MG63 (cell line): ENCODE measurements at regions not wholly inside any gene's neighbourhood (a gene's known extent, or its start where the extent isn't known, plus 50 kb on each side); places are given as distances from the start of the nearest gene placed in this dataset.

Experiments used
- DNase-seq: peaks from one replicate; pipeline ENCODE4 v3.0.0-alpha.2; 2020
- H3K27me3 ChIP-seq: fragments of 250-450 bp; sonication (Bioruptor Pico); 2 replicates; pipeline ENCODE4 v1.5.1; 2020; ENCODE audit warnings: mild to moderate bottlenecking, moderate library complexity
- H3K36me3 ChIP-seq: fragments of 250-450 bp; sonication (Bioruptor Pico); 2 replicates; pipeline ENCODE4 v1.5.1; 2020; ENCODE audit warnings: mild to moderate bottlenecking, moderate library complexity
- H3K4me3 ChIP-seq: fragments of 250-450 bp; sonication (Bioruptor Pico); 2 replicates; pipeline ENCODE4 v1.5.1; 2020; ENCODE audit warnings: mild to moderate bottlenecking, moderate library complexity
- H3K9me3 ChIP-seq: fragments of 250-450 bp; sonication (Bioruptor Pico); 2 replicates; pipeline ENCODE4 v1.5.1; 2020; ENCODE audit warnings: mild to moderate bottlenecking, moderate library complexity

DNA sequence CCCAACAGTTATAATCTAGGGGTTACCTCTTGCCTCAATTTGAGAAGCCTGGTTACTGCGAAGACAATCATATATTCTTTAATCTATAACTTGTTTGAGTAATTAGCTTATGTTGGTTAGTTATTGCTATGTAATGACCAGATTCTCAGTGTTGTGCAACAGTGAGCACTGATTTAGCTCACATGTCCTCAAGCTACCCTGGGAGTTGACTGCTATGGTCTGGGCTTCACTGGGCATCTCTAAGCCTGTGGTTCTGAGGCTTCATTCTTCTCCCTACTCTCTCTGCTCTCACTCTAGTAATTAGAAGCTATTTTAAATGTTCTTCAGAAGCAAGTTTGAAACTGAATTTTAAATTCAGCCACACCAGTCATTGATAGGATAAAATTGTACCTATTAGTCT, 371.8 kb downstream of the PBX1 start:
- no peak overlapping the region for H3K4me3 ChIP-seq
- H3K9me3 ChIP-seq: no peaks in the 10 kb centered on the region
- no peak for DNase-seq
- no peaks in the 10 kb centered on the region for H3K27me3 ChIP-seq
- no peaks in the 10 kb centered on the region for H3K36me3 ChIP-seq

DNA sequence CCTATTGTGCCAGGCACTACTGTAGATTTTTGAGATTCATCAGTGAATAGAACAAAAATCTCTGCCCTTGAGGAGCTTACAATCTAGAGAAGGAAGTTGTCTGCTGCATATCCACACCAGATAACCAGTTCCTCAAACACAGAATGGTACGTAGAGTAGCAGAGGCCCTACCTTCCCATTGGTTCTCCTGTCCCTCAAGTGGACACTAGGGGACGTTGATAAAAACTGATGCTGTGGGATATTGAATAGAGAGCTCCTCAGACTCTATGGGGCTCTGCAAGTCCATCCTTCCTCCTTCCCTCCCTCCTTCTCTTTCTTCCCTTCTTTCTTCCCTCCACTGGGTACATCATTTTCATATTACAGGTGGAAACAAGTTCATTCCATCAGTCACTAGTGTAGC, 371.3 kb downstream of the PBX1 start:
- no peaks in the 10 kb centered on the region for H3K27me3 ChIP-seq
- no peak for DNase-seq
- no peaks in the 10 kb centered on the region for H3K36me3 ChIP-seq
- H3K4me3 ChIP-seq: no peak overlapping the region
- H3K9me3 ChIP-seq: no peaks in the 10 kb centered on the region

DNA sequence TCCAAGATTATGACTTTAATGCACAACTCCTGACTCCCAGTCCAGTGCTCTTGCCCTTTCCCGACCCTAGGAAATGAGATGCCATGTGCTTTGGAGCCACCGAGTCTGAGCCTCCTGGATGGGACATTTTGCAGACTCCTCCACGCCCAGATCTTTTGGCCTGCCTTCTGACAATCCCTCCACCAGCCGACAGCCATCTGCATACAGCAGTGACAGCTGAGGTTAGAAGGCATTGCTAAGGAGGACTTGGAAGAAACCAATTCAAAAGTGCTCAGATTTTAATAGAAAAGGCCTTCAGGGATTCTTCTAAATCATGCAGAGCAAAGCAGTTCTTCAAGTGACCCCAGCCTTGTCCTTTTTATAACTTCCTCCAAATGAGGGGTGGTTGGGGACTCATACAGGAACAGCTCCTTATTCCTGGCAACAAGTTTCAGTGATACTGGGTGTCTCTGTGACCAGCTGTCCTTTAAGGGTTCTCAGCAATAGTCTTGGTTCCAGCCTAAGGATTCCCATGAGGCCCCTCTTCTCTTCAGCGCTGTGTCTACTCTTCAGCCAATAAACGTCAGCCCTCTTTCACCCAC, 369.3 kb downstream of the PBX1 start:
- H3K36me3 ChIP-seq: no peaks in the 10 kb centered on the region
- no peaks in the 10 kb centered on the region for H3K27me3 ChIP-seq
- no peak overlapping the region for H3K4me3 ChIP-seq
- DNase-seq: no peak
- H3K9me3 ChIP-seq: no peaks in the 10 kb centered on the region

DNA sequence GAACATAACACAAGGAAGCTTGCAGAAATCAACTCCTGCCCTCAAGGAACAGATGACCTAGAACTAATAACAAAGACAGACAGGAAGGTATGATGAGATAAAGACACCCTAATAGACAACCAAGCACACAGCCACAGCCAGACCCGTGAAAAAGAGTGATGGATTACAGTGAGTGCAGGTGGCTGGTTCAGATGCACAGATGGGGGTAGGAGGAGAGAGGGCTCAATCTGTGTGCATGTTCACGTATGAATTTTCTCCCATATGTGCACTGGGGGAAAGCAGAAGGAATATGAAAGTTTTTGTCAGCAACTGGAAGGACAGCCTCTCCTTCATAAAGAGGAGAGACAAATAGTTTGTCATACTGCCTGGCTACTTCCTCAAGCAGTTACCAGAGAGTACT, 367.1 kb downstream of the PBX1 start:
- Histone ChIP-seq H3K36me3 (no peaks in the 10 kb centered on the region), H3K27me3 (no peaks in the 10 kb centered on the region), H3K4me3 (no peak overlapping the region), H3K9me3 (no peaks in the 10 kb centered on the region)
- no peak for DNase-seq

DNA sequence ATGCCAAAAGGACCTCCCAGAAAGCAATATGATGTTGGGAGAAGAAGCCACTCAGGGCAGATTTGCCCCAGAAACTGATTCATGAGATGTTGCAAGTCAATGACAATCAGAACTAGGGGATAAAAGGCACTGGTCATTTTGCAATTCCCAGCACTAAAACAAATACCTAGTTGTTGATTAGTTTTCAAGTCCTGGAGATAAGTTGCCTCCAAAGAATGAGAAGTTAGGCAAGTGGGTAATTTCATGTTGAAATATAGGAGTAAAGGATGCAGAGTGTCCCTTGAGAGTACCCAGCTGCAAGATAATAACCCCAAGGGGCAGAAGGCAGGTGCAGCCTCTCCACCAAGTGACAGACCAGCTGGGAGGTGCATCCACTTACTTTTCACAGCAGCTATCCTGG, 363.6 kb downstream of the PBX1 start:
- no peak for DNase-seq
- Histone ChIP-seq H3K9me3 (no peaks in the 10 kb centered on the region), H3K4me3 (no peak overlapping the region)

DNA sequence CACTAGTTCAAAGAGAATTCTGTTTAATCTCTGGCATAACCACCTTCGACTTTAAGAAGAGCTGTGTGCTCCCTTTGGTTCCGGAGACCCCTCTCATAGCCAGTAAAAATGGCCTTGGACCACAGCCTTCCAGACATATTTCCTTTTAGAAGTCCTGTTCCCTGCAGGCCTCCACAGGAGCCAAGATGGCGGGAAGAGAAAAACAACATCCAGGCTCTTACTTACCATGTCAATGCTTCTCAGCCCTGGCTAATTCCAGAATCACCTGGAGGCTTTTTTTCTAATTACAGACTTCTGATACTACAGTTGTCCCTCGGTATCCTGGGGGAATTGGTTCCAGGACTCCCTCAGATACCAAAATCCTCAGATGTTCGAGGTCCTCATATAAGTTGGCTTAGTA, 362.5 kb downstream of the PBX1 start:
- H3K36me3 ChIP-seq: no peaks in the 10 kb centered on the region
- DNase-seq: no peak
- H3K9me3 ChIP-seq: no peaks in the 10 kb centered on the region
- H3K4me3 ChIP-seq: no peak overlapping the region
- no peaks in the 10 kb centered on the region for H3K27me3 ChIP-seq

More for the DNA sequence above, 363.6 kb downstream of the PBX1 start:
- Histone ChIP-seq H3K27me3 (no peaks in the 10 kb centered on the region), H3K36me3 (no peaks in the 10 kb centered on the region)

DNA sequence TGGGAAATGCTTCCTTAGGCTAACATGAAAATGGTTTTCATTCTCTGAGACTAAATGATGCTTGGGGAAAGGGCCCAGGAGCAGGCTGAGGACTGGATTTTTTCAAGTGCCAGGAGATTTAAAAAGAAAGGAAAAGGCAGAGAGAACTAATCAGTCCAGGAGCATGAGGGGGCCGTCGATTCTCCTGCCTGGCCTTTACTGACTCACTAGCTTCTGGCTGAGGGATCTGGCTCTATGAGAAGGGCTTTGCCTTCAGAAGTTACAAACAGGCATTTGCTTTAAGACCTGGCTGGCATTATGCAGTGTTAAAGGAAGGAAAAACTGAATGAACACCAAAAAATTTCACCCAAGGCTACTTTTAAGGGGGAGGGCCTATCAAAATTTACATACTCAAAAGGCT, 359.2 kb downstream of the PBX1 start:
- Histone ChIP-seq H3K4me3 (no peak overlapping the region), H3K27me3 (no peaks in the 10 kb centered on the region), H3K36me3 (no peaks in the 10 kb centered on the region), H3K9me3 (no peaks in the 10 kb centered on the region)
- DNase-seq: no peak

DNA sequence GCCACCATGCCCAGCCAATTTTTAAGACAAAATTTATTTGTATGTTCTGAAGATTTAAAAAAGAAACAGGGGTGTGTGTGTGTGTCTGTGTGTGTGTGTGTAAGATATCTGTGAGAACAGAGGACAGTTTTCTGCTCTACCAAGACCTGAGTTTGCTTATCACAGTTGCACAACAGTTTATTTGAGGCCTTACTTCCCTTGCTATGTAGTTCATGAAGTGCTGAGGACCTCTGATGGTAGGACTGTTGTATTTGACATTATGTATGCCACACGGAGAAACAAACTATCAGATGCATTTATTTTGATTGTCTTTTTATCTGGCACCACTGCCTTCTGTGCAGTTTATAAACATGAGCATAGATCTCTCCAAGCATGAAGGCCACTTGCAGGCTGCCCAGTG, 355.2 kb downstream of the PBX1 start:
- no peak for DNase-seq
- H3K27me3 ChIP-seq: no peaks in the 10 kb centered on the region
- H3K36me3 ChIP-seq: no peaks in the 10 kb centered on the region
- no peak overlapping the region for H3K4me3 ChIP-seq
- no peaks in the 10 kb centered on the region for H3K9me3 ChIP-seq

DNA sequence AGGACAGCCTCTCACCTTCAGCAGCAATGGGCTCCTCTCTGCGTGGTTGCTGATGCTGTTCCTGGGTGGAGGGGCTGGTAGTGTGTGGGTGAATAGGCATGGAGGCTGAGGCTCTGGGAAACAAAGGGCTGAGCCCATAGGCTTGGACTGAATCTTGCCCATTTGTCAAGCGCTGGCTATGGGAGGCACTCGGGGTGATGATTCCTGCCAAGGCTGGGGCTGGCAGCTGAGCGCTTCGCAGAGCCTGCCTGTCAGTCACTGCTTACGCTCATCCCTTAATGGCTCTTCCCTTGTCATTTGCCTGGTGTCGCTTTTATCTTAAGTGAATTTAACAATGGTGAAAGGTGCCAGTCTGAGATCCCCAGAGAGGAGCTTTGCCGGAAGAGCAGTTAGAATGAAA, 353.3 kb downstream of the PBX1 start:
- Histone ChIP-seq H3K9me3 (no peaks in the 10 kb centered on the region), H3K4me3 (no peak overlapping the region), H3K36me3 (no peaks in the 10 kb centered on the region), H3K27me3 (peaks cover 3% of the 10 kb centered on the region; the same call in 1 of the 2 replicates)
- no peak for DNase-seq

DNA sequence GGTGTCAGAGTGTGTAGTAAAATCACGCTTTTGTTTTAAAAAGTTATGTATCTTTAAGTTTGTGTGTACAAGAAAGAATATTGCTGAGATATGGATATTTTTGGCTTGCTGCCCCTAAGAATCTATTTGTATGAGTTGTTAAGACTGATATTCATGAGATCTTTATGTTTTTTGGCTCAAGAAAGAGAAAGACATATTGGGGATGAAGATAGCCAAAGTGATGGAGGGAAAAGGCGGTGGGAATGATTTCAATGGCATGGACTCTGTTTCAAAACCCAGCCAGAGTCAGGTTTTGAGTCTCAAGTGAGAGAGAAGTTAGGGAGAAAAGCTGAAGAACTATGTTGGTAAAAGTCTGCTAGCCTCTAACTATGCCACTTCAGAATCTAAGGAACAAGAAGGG, 351.7 kb downstream of the PBX1 start:
- no peak for DNase-seq
- H3K9me3 ChIP-seq: no peaks in the 10 kb centered on the region
- H3K4me3 ChIP-seq: no peak overlapping the region
- H3K27me3 ChIP-seq: peaks cover 3% of the 10 kb centered on the region; the same call in 1 of the 2 replicates
- no peaks in the 10 kb centered on the region for H3K36me3 ChIP-seq

DNA sequence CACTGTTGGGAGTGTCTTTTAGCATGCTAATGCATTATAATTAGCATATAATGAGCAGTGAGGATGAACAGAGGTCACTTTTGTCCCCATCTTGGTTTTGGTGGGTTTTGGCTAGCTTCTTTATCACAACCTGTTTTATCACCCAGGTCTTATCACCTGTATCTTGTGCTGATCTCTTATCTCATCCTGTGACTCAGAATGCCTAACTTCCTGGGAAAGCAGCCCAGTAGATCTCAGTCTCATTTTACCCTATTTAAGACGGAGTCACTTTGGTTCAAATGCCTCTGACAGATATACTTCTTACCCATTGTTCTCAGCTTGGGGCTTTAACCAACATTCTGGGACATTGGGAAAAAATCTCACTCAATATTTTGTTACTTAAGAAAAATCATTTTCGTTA, 348.7 kb downstream of the PBX1 start:
- H3K36me3 ChIP-seq: no peaks in the 10 kb centered on the region
- no peaks in the 10 kb centered on the region for H3K9me3 ChIP-seq
- no peak overlapping the region for H3K4me3 ChIP-seq
- no peak for DNase-seq
- H3K27me3 ChIP-seq: peaks cover 3% of the 10 kb centered on the region; the same call in 1 of the 2 replicates

DNA sequence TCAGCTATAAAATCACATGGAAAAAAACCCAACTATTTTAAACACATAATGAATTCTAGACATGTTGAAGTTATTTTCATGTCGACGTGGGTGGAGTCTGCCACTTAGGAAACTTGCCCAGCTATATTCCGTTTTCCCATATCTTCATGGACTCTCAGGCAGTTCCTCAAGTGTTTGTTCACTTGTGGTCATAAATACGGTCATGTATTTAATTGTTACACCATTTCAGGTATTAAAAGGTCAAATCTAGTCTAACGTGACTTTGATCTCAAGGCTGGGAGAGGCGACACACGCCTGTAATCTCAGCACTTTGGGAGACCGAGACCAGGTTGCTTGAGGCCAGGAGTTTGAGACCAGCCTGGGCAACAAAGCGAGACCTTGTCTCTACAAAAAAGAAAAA, 346.9 kb downstream of the PBX1 start:
- Histone ChIP-seq H3K36me3 (no peaks in the 10 kb centered on the region), H3K4me3 (no peak overlapping the region), H3K9me3 (no peaks in the 10 kb centered on the region), H3K27me3 (peaks cover 3% of the 10 kb centered on the region; the same call in 1 of the 2 replicates)
- no peak for DNase-seq

DNA sequence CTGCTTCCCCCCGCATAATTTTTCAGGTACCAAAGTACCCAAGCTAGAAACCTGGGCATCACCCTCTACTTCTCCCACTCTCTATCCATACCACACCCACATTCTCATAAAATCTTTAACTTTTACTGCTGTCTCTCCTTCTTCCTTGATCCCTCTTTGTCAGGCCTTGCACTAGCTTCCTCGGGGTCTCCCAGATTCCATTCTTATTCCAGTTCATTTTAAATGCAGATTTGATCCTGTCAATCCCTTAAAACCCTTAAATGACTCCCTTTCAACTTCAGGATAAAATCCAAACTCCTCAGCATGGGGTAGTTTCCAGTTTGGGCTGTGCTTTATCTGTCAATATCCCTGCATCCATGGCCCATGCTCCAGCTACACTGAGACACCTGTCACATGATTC, 343.5 kb downstream of the PBX1 start:
- H3K36me3 ChIP-seq: no peaks in the 10 kb centered on the region
- no peak for DNase-seq

More for the DNA sequence above, 343.5 kb downstream of the PBX1 start:
- H3K4me3 ChIP-seq: no peak overlapping the region
- H3K9me3 ChIP-seq: no peaks in the 10 kb centered on the region
- no peaks in the 10 kb centered on the region; the same call in none of the 2 replicates for H3K27me3 ChIP-seq
